MM.1S (cell line): ENCODE measurements at regions not wholly inside any gene's neighbourhood (a gene's known extent, or its start where the extent isn't known, plus 50 kb on each side); places are given as distances from the start of the nearest gene placed in this dataset.

Source experiments
- DNase-seq: peaks from one replicate; pipeline ENCODE4 v3.0.0-alpha.2; 2015
- H2AFZ ChIP-seq: fragments of 300-600 bp; sonication (generic); 2 replicates; pipeline ENCODE4 v1.6.0; 2016; ENCODE audit warnings: antibody characterized with exemption, low read length
- H3F3A ChIP-seq: fragments of 300-600 bp; sonication (generic); 2 replicates; pipeline ENCODE4 v1.6.1; 2016; ENCODE audit warnings: mild to moderate bottlenecking, antibody characterized with exemption, low read length, moderate library complexity, mixed read lengths; ENCODE audit not compliant: insufficient read depth
- H3K27ac ChIP-seq: fragments of 300-600 bp; sonication (generic); 2 replicates; pipeline ENCODE4 v1.5.1; 2016; ENCODE audit warnings: mild to moderate bottlenecking, low read length
- H3K27me3 ChIP-seq: fragments of 300-600 bp; sonication (generic); replicated peaks from 2 replicates; pipeline ENCODE4 v1.6.0; 2016; ENCODE audit warnings: low read length; ENCODE audit not compliant: insufficient read depth
- H3K36me3 ChIP-seq: fragments of 300-600 bp; sonication (generic); replicated peaks from 2 replicates; pipeline ENCODE4 v1.6.1; 2016; ENCODE audit warnings: mild to moderate bottlenecking, low read length, mixed read lengths; ENCODE audit not compliant: insufficient read depth
- H3K4me1 ChIP-seq: fragments of 300-600 bp; sonication (generic); 2 replicates; pipeline ENCODE4 v1.6.1; 2016; ENCODE audit warnings: low read length, mixed read lengths
- H3K4me2 ChIP-seq: fragments of 300-600 bp; sonication (generic); 2 replicates; pipeline ENCODE4 v1.6.0; 2016; ENCODE audit warnings: low read depth, low read length
- H3K4me3 ChIP-seq: fragments of 300-600 bp; sonication (generic); 2 replicates; pipeline ENCODE4 v1.5.1; 2016; ENCODE audit warnings: low read length, mixed read lengths
- H3K79me2 ChIP-seq: fragments of 300-600 bp; sonication (generic); 2 replicates; pipeline ENCODE4 v1.6.1; 2016; ENCODE audit warnings: mixed run types, low read length, mixed read lengths
- H3K9ac ChIP-seq: fragments of 300-600 bp; sonication (generic); 2 replicates; pipeline ENCODE4 v1.6.1; 2016; ENCODE audit warnings: low read length, mixed read lengths
- H3K9me2 ChIP-seq: fragments of 300-600 bp; sonication (generic); replicated peaks from 2 replicates; pipeline ENCODE4 v1.6.1; 2016; ENCODE audit warnings: mild to moderate bottlenecking, low read length, mixed read lengths; ENCODE audit not compliant: insufficient read depth
- H3K9me3 ChIP-seq: fragments of 300-600 bp; sonication (generic); replicated peaks from 2 replicates; pipeline ENCODE4 v1.6.1; 2016; ENCODE audit warnings: mild to moderate bottlenecking, low read length, mixed read lengths; ENCODE audit not compliant: insufficient read depth
- H4K20me1 ChIP-seq: fragments of 300-600 bp; sonication (generic); 2 replicates; pipeline ENCODE4 v1.6.1; 2016; ENCODE audit warnings: mild to moderate bottlenecking, low read length, moderate library complexity, mixed read lengths; ENCODE audit not compliant: insufficient read depth
- CTCF ChIP-seq: fragments of 300-600 bp; sonication (generic); IDR thresholded peaks from 2 replicates; pipeline ENCODE4 v1.5.1; 2016; ENCODE audit warnings: antibody characterized with exemption, low read length, mixed read lengths
- EZH2 ChIP-seq: fragments of 300-600 bp; sonication (generic); optimal IDR thresholded peaks from 2 replicates; pipeline ENCODE3; 2017; ENCODE audit warnings: low read depth, mild to moderate bottlenecking, antibody characterized with exemption, low read length, mixed read lengths
- EZH2phosphoT487 ChIP-seq: fragments of 300-600 bp; sonication (generic); IDR thresholded peaks from 2 replicates; pipeline ENCODE4 v1.6.1; 2018; ENCODE audit warnings: antibody characterized with exemption, low read length

- H3K4me2 ChIP-seq, result no peak overlapping the region
- H3F3A ChIP-seq, result no peaks in the 10 kb centered on the region
- no peak overlapping the region for H3K9ac ChIP-seq
- H3K4me3 ChIP-seq, result no peak overlapping the region
- no peaks in the 10 kb centered on the region for H3K9me3 ChIP-seq
- no peaks in the 10 kb centered on the region for H3K4me1 ChIP-seq
- no peaks in the 10 kb centered on the region for H3K36me3 ChIP-seq
- H3K79me2 ChIP-seq, result no peaks in the 10 kb centered on the region
- no peak overlapping the region for H3K27ac ChIP-seq
- H4K20me1 ChIP-seq, result no peaks in the 10 kb centered on the region
- H2AFZ ChIP-seq, result no peak overlapping the region
- TF ChIP-seq EZH2phosphoT487 (no peak), CTCF (no peak), EZH2 (no peak)
- no peaks in the 10 kb centered on the region for H3K9me2 ChIP-seq
- DNase-seq, result no peak
- H3K27me3 ChIP-seq, result no peaks in the 10 kb centered on the region
Measured at GRCh38 chr17:10907370-10907769, 69.5 kb upstream of the PIRT start.

- Histone ChIP-seq H3K9me2 (no peaks in the 10 kb centered on the region), H2AFZ (no peak overlapping the region), H4K20me1 (no peaks in the 10 kb centered on the region), H3K27me3 (no peaks in the 10 kb centered on the region), H3K9ac (no peak overlapping the region), H3K9me3 (no peaks in the 10 kb centered on the region), H3F3A (no peaks in the 10 kb centered on the region), H3K4me3 (no peak overlapping the region), H3K27ac (no peak overlapping the region), H3K4me2 (no peak overlapping the region), H3K36me3 (no peaks in the 10 kb centered on the region), H3K4me1 (no peaks in the 10 kb centered on the region), H3K79me2 (no peaks in the 10 kb centered on the region)
- TF ChIP-seq CTCF, result no peak
- TF ChIP-seq EZH2phosphoT487, result no peak
- no peak for TF ChIP-seq EZH2
- DNase-seq, result no peak
Measured at GRCh38 chr17:10899281-10899680, 61.4 kb upstream of the PIRT start.

- Histone ChIP-seq H3F3A (no peaks in the 10 kb centered on the region), H3K79me2 (no peaks in the 10 kb centered on the region), H3K27ac (no peak overlapping the region), H4K20me1 (no peaks in the 10 kb centered on the region), H3K36me3 (no peaks in the 10 kb centered on the region), H3K27me3 (no peaks in the 10 kb centered on the region), H2AFZ (no peak overlapping the region), H3K4me3 (no peak overlapping the region), H3K9me3 (no peaks in the 10 kb centered on the region), H3K4me1 (no peaks in the 10 kb centered on the region), H3K9me2 (no peaks in the 10 kb centered on the region), H3K9ac (no peak overlapping the region), H3K4me2 (no peak overlapping the region)
- TF ChIP-seq EZH2phosphoT487 (no peak), CTCF (no peak)
- DNase-seq, result no peak
Measured at GRCh38 chr17:10894220-10894619, 56.3 kb upstream of the PIRT start.
